Erythroblast (primary cell): ENCODE measurements at regions not wholly inside any gene's neighbourhood (a gene's known extent, or its start where the extent isn't known, plus 50 kb on each side); places are given as distances from the start of the nearest gene placed in this dataset.

Experiments
- GATA1 ChIP-seq: IDR thresholded peaks from 2 replicates; pipeline ENCODE4 v1.6.1; 2011; ENCODE audit warnings: low read depth, mild to moderate bottlenecking, control low read depth, low read length, moderate library complexity
- POLR2A ChIP-seq: IDR thresholded peaks from 2 replicates; pipeline ENCODE4 v1.6.1; 2011; ENCODE audit warnings: mild to moderate bottlenecking, low read length

DNA sequence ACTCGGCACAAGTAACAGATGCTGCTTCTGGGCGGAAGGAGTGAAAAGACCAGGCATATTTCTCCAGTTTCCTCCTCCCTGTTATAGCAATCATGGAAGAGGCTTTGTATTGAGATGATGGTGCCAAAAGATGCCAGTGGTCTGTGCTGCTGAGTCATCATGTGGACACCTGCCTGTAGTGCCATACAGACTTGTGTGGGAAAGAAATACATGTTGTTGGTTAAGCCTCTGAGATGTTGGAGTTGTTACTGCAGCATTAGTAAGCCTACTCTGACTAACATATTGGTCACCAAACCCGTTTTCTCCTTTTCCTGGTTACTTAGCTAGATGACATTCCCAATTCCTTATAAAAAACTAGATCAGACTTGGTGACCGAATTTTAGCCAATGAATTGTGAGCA lies 356.9 kb downstream of the ZNF521 start:
- TF ChIP-seq POLR2A (no peak), GATA1 (no peak)
